ENCODE measurements at regions not wholly inside any gene's neighbourhood (a gene's known extent, or its start where the extent isn't known, plus 50 kb on each side); places are given as distances from the start of the nearest gene placed in this dataset.

- Histone ChIP-seq H3K27ac (no peak overlapping the region), H3K4me1 (peaks cover 17% of the 10 kb centered on the region)
Measured at GRCh38 chr10:91576096-91576545, 56.8 kb downstream of the PPP1R3C start.

GRCh38 chr10:91575044-91575610 lies 57.7 kb downstream of the PPP1R3C start:
- Histone ChIP-seq H3K27me3 (no peaks in the 10 kb centered on the region), H3K4me3 (no peak overlapping the region), H3K9me3 (no peaks in the 10 kb centered on the region), H3K27ac (peak overlapping the region; percentile 31), H3K36me3 (no peaks in the 10 kb centered on the region), H3K4me1 (peaks cover 17% of the 10 kb centered on the region)
- no peak for DNase-seq (ENCODE audit: low spot score in 2 of 2)
- WGBS: 80% methylated on average over 7 of the region's 7 CpGs
- no peak for TF ChIP-seq POLR2A (IDR thresholded peaks at IDR 0.05)
- no peak for TF ChIP-seq EP300 (IDR thresholded peaks at IDR 0.05)
- no peak for TF ChIP-seq POLR2AphosphoS5 (IDR thresholded peaks at IDR 0.05)
- TF ChIP-seq CTCF (IDR thresholded peaks at IDR 0.05): no peak

More at GRCh38 chr10:91576096-91576545, 56.8 kb downstream of the PPP1R3C start:
- no peak for TF ChIP-seq EP300 (IDR thresholded peaks at IDR 0.05)
- TF ChIP-seq POLR2AphosphoS5 (IDR thresholded peaks at IDR 0.05): no peak
- no peak for TF ChIP-seq POLR2A (IDR thresholded peaks at IDR 0.05)
- TF ChIP-seq CTCF (IDR thresholded peaks at IDR 0.05): no peak
- Histone ChIP-seq H3K9me3 (no peaks in the 10 kb centered on the region), H3K4me3 (no peak overlapping the region), H3K36me3 (no peaks in the 10 kb centered on the region), H3K27me3 (no peaks in the 10 kb centered on the region)
- no peak for DNase-seq (ENCODE audit: low spot score in 2 of 2)

GRCh38 chr10:91574236-91574635 lies 58.6 kb downstream of the PPP1R3C start:
- TF ChIP-seq CTCF (IDR thresholded peaks at IDR 0.05) (no peak), POLR2AphosphoS5 (IDR thresholded peaks at IDR 0.05) (no peak), EP300 (IDR thresholded peaks at IDR 0.05) (no peak), POLR2A (IDR thresholded peaks at IDR 0.05) (no peak)
- no peaks in the 10 kb centered on the region for H3K27me3 ChIP-seq
- H3K4me3 ChIP-seq: no peak overlapping the region
- DNase-seq (ENCODE audit: low spot score in 2 of 2): no peak
- WGBS: 91% methylated on average over 8 of the region's 8 CpGs
- H3K36me3 ChIP-seq: no peaks in the 10 kb centered on the region
- H3K9me3 ChIP-seq: no peaks in the 10 kb centered on the region
- H3K4me1 ChIP-seq: peaks cover 9% of the 10 kb centered on the region
- H3K27ac ChIP-seq: peak overlapping the region; percentile 31

- WGBS: 95% methylated on average over 3 of the region's 3 CpGs
- no peak for DNase-seq (ENCODE audit: low spot score in 2 of 2)
- H3K27me3 ChIP-seq: no peaks in the 10 kb centered on the region
- no peaks in the 10 kb centered on the region for H3K36me3 ChIP-seq
- TF ChIP-seq POLR2AphosphoS5 (IDR thresholded peaks at IDR 0.05): no peak
- no peak for TF ChIP-seq POLR2A (IDR thresholded peaks at IDR 0.05)
- TF ChIP-seq EP300 (IDR thresholded peaks at IDR 0.05): no peak
- TF ChIP-seq CTCF (IDR thresholded peaks at IDR 0.05): no peak
- H3K9me3 ChIP-seq: no peaks in the 10 kb centered on the region
- H3K4me1 ChIP-seq: peaks cover 9% of the 10 kb centered on the region
- H3K4me3 ChIP-seq: no peak overlapping the region
- no peak overlapping the region for H3K27ac ChIP-seq
Measured at GRCh38 chr10:91573320-91573719, 59.6 kb downstream of the PPP1R3C start.

- TF ChIP-seq POLR2AphosphoS5 (IDR thresholded peaks at IDR 0.05): no peak
- TF ChIP-seq POLR2A (IDR thresholded peaks at IDR 0.05): no peak
- no peak for TF ChIP-seq EP300 (IDR thresholded peaks at IDR 0.05)
- WGBS: 50% methylated on average over 2 of the region's 2 CpGs
Measured at GRCh38 chr10:91571671-91572070, 61.2 kb downstream of the PPP1R3C start.

GRCh38 chr10:91570220-91570619 lies 62.7 kb downstream of the PPP1R3C start:
- TF ChIP-seq POLR2AphosphoS5 (IDR thresholded peaks at IDR 0.05) (no peak), EP300 (IDR thresholded peaks at IDR 0.05) (no peak), POLR2A (IDR thresholded peaks at IDR 0.05) (no peak), CTCF (IDR thresholded peaks at IDR 0.05) (no peak)
- no peak for DNase-seq (ENCODE audit: low spot score in 2 of 2)
- Histone ChIP-seq H3K27me3 (no peaks in the 10 kb centered on the region), H3K4me1 (peaks cover under 1% of the 10 kb centered on the region), H3K36me3 (no peaks in the 10 kb centered on the region), H3K9me3 (no peaks in the 10 kb centered on the region), H3K4me3 (no peak overlapping the region), H3K27ac (no peak overlapping the region)
- WGBS: 77% methylated on average over 3 of the region's 3 CpGs

More at GRCh38 chr10:91571671-91572070, 61.2 kb downstream of the PPP1R3C start:
- Histone ChIP-seq H3K27me3 (no peaks in the 10 kb centered on the region), H3K4me3 (no peak overlapping the region), H3K36me3 (no peaks in the 10 kb centered on the region), H3K9me3 (no peaks in the 10 kb centered on the region), H3K27ac (no peak overlapping the region), H3K4me1 (peaks cover 9% of the 10 kb centered on the region)
- no peak for DNase-seq (ENCODE audit: low spot score in 2 of 2)
